SK-N-MC (cell line): ENCODE measurements at regions not wholly inside any gene's neighbourhood (a gene's known extent, or its start where the extent isn't known, plus 50 kb on each side); places are given as distances from the start of the nearest gene placed in this dataset.

Experiments used
- EZH2 ChIP-seq: fragments of 200-600 bp; sonication (generic); IDR thresholded peaks from one replicate; pipeline ENCODE4 v1.6.1; 2017; ENCODE audit warnings: antibody characterized with exemption
- FOXP2 ChIP-seq: optimal IDR thresholded peaks from 2 replicates; pipeline ENCODE3; 2011; ENCODE audit warnings: mild to moderate bottlenecking, moderate library complexity; ENCODE audit not compliant: insufficient read depth; ENCODE audit errors: extremely low read length, control extremely low read depth
- POLR2AphosphoS5 ChIP-seq: IDR thresholded peaks from 2 replicates; pipeline ENCODE4 v1.6.1; 2012; ENCODE audit warnings: mild to moderate bottlenecking, low read depth, low read length, borderline replicate concordance

GRCh38 chr15:95932141-95932540, 398.4 kb upstream of the NR2F2 start:
- TF ChIP-seq EZH2 (no peak), POLR2AphosphoS5 (no peak), FOXP2 (no peak)
